Pons (tissue), 1 donor: ENCODE measurements at regions not wholly inside any gene's neighbourhood (a gene's known extent, or its start where the extent isn't known, plus 50 kb on each side); places are given as distances from the start of the nearest gene placed in this dataset.
"Not testable (repeated sequence)": the region's sequence is repeated elsewhere in the genome, so short reads cannot be mapped to it uniquely, and the experiment has no call there.

Source experiments
- DNase-seq: peaks from one replicate; pipeline ENCODE4 v3.0.0-alpha.2; 2016; ENCODE audit warnings: low spot score

- no peak for DNase-seq
These were observed 121.3 kb upstream of the BMPER start for GRCh38 chr7:33784000-33784399.

DNA sequence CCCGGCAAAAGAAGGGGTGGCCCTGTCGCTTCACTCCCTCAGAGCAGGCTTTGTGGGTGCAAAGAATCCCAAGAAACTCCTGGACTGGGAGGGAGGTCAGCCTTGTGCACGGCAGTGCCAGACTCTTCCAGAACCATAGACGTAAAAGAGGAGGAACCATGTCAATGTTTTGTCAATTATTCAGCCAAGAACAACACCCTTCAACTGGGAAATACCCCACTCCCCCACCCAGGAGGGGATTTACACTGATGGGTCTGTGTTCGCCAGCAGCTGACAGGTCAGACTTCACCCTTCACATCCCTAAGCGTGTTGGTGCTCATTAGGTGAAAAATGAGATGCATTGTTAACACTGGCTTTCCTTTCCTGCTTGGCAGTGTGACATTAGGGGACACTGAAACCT lies 116.8 kb upstream of the BMPER start:
- DNase-seq: peak; percentile 58

- no peak for DNase-seq
These were observed 115.3 kb upstream of the BMPER start for GRCh38 chr7:33789871-33790630.

DNA sequence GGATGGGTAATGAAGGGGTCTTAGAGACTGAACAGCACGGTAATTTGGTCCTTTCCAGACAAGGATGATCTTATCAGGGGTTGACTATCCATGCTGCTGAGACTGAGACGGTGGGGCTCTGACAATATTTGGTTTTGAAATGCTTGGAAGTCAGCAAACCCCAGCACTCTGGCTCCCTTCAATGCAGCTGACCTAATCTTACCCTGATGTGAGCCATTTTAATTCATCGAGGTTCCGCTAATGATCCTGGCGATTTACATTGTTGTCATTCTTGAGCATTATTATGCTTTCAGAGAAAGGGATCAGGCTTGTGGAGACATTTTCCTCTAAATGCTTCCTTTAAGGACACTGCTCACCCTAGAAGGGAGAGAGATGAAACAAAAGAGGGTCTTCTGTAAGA lies 114.6 kb upstream of the BMPER start:
- DNase-seq: no peak

DNA sequence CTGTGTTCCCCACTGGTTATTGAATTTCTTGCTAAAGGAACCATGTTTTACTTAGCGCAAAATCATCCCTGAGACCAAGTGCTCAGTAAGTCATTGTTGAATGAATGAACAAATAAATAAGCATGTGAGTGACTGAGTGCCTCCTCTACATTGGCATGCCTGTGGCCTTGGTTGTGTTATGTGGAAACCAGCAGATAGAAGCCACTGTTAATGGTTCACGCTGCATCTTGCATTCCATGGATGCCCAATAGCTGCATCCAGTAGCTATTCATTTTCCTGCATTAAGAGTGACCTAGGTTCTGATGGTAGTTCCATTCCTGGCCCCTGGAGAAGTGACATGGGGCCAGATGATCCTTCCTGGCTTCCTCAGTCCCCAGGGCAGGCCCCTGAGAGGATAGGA lies 113.3 kb upstream of the BMPER start:
- no peak for DNase-seq

- no peak for DNase-seq
These were observed 112.7 kb upstream of the BMPER start for GRCh38 chr7:33792547-33793105.

GRCh38 chr7:33793616-33794015 lies 111.7 kb upstream of the BMPER start:
- DNase-seq: no peak

DNA sequence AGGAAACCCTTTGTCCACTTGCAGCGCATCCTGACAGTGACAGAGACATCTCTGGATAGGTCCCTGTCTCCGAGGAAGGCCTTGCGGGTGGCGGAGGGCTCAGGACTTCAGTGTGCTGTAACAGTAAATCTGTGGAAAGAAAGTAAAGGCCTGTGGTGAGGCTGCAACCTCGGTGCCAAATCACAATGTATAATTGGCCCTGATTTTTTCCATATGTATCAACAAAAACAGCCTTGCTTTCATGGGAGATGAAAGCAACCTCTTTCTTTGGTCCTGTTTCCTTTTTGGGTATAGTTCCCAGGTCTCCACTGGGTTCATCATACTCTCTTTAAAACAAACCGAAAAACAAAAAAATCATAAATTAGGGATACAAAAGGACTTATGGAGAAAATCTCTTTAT lies 110.9 kb upstream of the BMPER start:
- DNase-seq: no peak

GRCh38 chr7:33794959-33795358 lies 110.4 kb upstream of the BMPER start:
- no peak for DNase-seq

DNA sequence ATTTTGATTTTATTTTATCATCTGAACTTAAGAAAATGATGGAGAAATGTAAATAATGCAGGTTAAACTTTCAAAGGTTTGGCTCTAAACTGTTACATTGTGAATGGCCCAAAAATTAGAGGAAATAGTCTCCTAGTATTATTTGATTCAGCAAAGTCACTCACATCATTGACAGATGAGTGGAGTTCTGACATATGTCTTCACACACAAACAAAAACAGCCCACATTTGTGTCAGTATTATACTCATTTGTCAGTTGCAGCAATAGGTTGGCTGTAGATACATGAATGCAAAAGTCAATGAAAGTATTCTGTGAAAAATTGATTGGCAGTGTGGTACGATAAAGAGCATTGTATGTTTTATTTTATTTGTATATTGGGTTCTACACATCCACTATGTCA lies 108.8 kb upstream of the BMPER start:
- DNase-seq: no peak

GRCh38 chr7:33797512-33797911 lies 107.8 kb upstream of the BMPER start:
- not testable (repeated sequence) for DNase-seq

- DNase-seq: no peak
These were observed 106.5 kb upstream of the BMPER start for GRCh38 chr7:33798686-33799325.

DNA sequence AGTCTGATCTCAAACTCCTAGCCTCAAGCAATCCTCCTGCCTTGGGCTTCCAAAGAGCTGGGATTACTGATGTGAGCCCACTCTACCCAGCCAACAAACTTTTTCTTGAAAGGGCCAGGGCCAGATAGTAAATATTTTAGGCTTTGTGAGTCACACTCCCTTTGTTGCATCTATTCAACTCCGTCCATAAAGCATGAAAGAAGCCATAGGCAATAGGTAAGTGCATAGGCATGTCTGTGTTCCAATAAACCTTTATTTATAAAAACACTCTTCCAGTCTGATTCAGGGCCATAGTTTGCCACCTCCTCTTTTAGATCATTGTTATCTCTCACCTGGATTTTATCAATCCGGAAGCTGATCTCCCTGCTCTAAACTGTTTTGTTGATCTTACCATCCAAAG lies 105.6 kb upstream of the BMPER start:
- no peak for DNase-seq

GRCh38 chr7:33802600-33802999 lies 102.7 kb upstream of the BMPER start:
- no peak for DNase-seq

DNA sequence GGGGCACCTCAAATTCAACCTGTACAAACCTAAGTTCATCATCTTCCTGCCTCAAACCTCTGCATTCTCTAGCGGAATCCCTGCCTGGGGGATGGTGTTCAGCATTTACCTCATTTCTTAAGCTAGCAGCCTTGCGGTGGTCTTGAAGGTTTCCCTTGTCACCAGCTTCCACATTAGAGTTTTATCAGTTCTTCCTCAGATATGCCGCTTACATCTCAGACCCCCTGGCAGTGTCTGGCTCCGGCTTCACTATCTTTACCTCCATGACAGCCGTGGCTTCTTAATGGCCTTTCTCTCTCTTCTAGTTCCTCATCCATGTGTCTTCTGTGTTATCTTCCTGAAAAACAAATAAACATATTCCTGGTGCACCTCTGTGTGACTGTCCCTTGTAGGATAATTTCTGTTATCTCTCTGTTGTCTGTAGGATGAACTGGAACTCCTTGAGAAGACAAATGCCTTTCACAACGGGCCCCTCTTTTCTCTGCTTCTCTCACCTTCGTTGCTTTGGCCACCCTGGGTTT lies 101.1 kb upstream of the BMPER start:
- no peak for DNase-seq

- DNase-seq: no peak
These were observed 99.6 kb upstream of the BMPER start for GRCh38 chr7:33805630-33806233.

DNA sequence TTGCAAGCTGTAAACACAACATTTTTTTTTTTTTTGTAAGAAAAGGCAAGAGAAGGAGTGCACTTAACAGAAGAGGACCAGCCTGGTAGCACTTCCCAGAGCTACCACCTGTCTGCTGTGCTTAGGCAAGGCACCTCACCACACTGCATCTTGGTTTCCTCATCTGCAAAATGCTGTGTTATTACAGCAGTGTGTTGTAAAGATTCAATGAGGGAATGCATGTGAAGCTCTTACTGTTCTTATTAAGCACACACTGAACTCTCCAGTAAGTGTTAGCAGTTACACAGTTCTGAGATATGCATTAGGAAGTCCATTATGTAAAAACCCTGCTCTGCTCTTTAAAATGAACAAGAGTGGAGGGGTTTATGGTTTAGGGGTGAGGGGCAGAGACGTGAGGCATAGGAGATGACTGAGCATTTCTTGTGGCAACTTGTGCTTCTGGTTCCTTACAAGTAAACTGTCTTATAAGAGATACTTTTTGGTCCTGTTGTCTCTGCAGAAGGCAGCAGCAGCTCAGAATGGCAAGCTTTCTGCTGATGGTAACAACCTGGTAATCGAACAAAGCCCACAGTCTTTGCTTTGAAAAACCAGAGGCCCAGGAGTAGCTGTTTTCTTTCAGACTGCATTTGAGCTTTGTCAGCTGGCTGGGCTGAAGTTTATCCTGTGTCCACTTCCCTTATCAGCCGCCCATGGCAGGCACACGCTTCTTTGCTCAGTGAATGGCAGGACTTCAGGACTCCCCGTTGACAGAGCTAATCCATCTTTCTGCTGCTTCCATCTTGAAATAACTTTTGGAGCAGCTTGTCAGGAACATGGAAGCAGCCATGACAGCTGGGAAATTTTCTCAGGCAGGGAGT lies 98.8 kb upstream of the BMPER start:
- DNase-seq: no peak

DNA sequence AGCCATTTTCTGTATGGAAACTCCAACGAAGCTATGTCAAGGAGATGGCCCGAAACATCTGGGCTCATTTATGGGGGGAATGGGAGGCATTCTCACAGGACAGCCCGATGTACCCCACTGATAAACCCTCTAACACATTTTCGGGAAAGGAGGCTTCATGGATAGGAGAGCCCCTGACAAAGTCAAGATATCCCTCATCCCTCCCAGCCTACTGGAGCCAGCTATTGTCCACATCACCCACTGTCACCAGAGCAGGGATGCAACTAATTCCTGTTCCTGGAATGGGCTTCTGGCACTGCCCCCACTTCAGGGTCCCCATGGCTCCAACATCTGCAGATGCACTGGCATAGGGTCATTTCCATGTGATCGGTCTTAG lies 98.2 kb upstream of the BMPER start:
- no peak for DNase-seq

- DNase-seq: no peak
These were observed 97.4 kb upstream of the BMPER start for GRCh38 chr7:33807779-33808482.

- no peak for DNase-seq
These were observed 96.1 kb upstream of the BMPER start for GRCh38 chr7:33809228-33809627.

- DNase-seq: no peak
These were observed 95.0 kb upstream of the BMPER start for GRCh38 chr7:33810356-33810755.
